Midbrain (tissue), 1 donor: ENCODE measurements at regions not wholly inside any gene's neighbourhood (a gene's known extent, or its start where the extent isn't known, plus 50 kb on each side); places are given as distances from the start of the nearest gene placed in this dataset.

Source experiments
- DNase-seq: peaks from one replicate; lab custom pipeline; 2025; lab: John Stamatoyannopoulos, UW

DNA sequence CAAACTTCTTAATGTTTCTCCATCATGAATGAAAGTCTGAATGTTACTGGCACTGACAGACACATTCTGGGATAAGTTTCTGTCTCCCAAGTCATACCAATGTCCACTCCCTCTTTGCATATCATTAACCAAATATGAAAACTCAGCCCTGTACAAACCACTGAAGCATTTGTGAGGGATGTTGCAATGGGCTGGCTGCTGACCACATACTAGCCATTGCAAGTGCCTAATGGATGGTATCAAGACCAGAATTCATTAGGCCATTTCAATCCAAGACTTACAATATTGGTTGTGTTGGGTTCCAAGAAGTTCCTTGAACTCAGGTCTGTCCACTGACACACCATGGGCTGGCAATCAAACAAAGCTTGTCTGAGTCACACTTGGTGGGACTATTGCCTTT, 73.8 kb downstream of the CBLN2 start:
- no peak for DNase-seq

DNA sequence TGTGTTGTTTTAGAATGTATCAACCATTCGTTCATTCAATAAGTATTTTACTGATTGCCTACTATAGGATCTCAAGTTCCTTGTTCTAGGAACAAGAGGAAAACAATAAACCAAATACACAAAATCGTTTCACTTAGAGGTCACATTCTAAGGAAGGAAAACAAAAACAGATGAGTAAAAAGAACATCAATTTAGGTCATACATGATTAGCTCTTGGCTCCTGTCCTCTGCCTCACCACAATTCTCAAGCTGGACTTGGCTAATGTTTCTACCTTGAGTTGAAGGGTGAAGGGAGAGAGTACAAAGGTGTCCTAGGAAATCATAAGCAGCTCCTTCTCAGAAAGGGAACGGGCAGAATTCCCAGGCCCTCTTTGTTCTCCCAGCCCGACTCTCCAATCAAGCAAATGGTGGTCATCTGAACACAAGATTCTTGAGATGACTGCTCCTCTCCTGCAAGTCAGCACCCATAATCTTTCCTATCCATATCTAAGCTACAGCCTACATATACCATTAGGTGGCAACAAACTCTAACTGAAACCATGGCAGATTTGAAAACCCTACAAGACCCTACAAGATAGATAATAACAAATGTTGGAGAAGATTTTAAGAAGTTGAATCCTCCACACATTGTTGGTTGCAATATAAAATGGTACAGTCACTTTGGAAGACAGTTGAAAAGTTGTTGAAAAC, 76.0 kb downstream of the CBLN2 start:
- DNase-seq: no peak

DNA sequence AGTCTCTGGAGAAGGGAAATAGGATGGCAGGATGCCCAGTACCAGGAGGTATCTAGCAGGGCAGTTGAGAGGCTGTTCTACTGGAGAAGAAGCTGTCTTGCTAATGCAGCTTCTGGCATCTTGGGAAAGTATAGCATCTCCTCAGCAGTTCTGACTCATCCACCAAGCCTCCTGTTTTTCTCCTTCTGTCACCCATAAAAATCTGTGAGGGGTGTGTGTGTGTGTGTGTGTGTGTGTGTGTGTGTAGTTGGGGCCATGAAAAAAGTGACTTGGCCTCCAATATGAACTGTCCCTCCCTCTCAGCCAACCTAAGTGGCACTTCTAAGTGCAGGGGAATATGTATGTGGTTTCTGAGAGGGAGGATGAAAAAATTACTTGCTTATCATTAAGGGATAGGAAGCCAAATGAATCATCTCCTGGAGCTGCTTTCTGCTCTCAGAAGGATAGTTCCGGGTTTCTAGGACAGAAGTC, 83.9 kb downstream of the CBLN2 start:
- no peak for DNase-seq

DNA sequence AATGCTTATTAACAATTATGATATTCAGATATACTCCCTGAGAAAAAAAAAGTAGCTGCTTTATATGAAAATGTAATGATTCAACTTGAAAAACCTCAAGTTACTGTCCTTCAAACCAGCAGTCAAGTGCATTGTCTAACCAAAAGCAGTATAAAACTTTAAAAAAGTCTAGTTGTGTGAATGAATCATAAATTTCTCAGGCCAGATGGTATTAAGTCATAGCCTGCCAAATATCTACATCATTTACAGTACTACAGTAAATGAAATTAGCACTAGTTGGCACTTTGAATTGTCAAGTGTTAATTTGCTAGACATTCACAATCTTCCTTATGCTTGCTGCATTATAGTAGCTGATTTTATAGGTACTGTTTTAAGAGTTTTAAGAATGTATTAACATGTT, 85.9 kb downstream of the CBLN2 start:
- no peak for DNase-seq

DNA sequence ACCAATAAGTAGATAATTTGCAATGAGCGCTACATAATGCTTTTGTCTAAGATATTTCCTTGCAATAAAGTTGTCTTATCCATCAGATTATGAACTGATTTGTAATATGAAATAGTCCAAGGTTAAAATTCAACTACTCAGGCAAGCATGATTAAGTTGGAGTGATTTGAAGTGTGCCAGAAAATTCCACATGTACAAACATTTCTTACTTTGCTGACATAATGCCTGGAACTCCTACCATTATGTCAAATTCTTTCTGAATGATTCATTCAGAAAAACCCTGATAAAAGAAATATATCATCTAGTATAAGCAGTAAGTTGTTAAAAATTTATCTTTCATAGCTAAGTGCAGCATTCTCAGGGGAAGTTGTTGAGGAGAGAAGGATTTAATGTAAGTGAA, 87.3 kb downstream of the CBLN2 start:
- no peak for DNase-seq

DNA sequence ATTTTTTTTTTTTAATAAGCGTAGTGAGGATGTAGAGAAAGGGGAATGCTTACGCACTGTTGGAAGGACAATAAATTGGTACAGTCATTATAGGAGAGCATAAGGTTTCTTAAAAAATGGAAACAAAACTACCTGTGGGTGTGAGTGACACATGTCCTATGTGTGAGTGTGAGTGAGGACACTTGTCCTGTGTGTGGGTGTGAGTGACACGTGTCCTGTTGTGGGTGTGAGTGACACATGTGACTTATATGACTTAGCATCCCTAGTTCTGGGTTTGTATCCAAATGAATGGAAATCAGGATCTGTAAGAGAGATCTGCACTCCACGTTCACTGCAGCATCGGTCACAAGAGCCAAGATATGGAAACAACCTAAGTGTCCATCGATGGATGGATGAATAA, 91.8 kb downstream of the CBLN2 start:
- DNase-seq: no peak

DNA sequence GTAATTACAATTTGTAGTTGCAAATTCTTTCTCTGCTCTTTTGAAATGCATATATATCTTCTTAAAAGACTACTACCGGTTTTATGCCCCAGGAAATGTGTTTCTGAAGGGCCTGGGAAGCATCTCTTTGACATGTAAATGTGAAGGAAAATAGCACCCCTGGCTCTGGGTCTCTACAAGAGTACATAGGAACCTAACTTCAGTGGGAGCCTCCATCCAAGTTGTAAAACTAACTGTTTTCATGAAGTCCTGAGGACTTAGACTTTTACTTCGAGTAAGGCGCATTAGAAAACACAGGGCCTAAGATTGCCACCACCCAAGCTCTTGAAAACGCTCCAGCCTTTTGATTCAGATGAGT, 99.4 kb downstream of the CBLN2 start:
- DNase-seq: no peak

DNA sequence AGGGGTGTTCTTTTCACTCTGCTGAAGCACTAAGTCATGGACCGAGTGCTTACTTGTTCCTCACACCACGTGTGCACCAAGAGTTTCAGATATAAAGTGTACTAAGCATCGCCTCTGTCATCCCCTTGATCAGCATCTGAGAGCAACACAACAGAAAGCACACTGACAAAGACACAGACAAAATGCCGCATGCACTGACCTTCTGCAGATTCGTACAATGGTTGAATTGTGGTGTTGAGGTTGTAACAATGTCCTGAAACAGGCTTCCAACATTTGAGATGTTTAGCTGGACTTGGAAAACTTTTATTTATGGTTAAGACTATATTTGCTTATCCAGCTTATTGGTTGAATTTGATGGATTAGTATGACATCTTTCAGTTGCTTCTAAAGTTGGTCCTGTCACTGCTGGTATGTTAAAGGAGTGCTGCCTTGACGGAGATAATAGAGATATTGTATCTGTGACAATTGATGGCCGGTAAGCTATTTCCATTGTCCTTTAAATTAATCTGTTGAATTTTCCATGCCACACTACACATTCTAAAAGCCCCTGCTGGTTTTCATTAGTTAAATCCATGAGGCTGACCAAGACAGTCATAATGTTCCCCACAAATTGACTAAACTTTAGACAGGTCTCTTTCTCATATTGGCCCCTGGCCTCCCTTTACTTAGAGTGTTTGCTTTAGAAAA, 99.9 kb downstream of the CBLN2 start:
- DNase-seq: no peak

DNA sequence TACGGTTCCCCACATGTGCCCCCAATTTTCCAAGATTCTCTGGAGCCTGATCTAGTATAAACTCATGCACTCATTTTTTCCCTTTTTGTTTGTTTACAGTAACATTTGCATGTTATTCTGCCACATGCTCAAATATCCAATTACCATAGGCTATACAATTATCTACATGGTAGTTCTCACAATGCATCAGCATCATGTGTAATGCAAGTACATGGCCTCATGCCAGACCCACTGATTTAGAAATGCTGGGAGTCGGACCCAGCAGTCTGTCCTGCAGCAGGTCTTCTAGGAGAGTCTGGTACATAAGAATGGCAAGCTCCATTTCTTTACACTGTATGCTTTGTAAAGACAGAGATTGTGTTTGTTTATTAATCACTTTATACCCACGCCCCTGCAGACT, 107.7 kb downstream of the CBLN2 start:
- DNase-seq: no peak

DNA sequence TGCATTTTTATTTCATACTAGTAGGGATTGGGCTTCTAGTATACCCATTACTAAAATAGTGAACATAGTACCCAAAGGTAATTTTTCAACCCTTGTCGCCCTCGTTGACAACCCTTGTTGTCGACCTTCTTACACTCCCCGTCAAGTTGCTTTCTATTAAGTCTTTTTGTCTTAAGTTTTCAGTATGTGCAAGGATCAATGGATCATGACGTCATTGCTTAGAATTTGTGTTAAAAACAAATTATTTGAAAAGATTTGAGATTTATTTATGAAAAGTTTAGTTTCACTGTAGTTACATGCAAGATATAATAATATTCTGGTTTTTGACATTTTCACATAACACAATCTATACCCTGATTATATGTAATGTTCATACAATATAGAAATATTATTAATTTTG, 110.4 kb downstream of the CBLN2 start:
- DNase-seq: no peak

DNA sequence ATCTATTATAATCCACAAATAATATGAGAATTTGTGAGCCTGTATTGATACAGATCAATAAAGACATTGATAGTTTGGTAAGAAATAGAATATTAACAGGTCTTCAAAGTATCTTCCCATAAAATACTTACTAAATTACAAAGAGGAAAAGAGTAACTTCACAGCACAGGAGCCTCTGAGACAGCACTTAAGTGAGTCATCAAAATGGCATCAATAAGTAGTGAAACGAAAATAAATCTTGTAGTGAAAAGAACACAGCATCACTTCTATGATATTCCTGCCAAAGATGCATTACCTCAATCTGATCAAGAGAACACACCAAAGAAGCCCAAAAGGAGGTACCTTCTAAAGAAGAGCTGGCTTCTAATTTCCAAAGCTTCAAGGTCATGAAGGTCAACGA, 116.4 kb downstream of the CBLN2 start:
- no peak for DNase-seq

DNA sequence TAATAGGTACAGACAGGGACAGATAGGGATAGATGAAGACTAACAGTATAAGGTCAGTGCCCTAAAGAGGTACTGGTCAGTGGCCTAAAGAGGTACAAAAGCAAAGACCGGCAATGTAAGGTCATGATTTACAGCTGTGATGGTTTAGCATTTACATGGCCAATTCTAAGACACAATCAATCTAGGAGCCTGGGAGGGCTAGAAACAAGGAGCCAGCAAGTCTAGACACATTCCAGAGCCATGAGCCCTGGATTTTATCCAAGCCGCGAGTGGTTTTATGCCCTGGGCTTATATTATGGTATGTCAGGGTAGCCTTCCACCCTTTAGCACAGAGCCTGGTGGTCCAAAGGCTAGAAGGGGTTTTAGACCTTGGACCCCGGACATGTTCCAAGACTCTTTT, 124.2 kb downstream of the CBLN2 start:
- no peak for DNase-seq

DNA sequence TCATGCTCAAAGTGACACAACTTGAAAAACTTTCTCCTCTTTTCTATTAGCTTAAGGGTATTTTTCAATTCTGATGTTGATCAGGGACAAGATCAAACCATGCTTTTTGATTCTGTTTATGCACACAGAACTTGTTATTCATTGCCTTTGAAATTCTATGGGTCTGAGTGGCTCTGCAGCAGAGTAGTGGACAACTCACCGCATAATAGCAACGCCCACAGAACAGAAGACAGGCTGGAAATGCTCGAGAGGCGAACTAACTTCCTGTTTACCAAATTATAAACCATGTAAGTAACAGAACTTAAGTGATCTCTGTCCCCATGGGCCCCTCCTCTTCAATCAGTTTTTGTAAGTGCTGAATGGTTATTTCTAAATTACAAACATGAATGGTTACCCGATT, 131.2 kb downstream of the CBLN2 start:
- no peak for DNase-seq

DNA sequence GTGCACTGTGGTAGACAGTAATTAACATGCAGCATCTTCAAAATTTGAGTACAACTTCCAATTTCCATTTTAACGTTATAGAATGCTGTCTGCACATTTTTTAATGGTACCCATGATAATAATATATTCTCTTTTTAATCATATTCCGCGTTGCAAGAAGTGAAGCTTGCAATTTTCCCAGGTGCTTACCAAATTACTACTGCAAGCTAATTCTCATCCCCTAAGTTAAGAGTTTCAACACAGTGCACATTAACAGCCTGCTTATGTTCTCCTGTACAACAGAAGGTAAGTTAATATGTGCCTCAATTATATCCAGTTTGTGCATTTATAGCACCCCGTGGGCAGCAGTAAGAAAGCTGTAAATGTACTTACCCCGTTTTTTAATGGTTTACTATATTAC, 132.9 kb downstream of the CBLN2 start:
- DNase-seq: no peak

DNA sequence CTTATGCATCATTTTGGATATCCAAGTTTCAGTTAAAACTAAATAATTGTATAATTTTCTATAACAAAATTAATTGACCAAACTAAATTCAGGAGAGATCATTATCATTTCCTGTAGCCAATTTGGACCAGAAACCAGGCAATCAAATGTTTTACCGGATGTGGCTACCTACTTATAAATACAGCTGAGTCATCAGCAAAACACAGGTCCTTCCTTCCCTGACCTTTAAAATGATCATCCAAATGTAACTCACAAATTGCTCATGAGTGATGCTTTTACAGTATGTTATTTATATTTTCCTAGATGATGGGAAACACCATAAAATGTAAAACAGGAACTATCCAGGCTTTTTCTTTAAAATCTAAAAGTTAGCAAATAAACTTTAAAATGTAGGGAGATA, 133.7 kb downstream of the CBLN2 start:
- DNase-seq: no peak

DNA sequence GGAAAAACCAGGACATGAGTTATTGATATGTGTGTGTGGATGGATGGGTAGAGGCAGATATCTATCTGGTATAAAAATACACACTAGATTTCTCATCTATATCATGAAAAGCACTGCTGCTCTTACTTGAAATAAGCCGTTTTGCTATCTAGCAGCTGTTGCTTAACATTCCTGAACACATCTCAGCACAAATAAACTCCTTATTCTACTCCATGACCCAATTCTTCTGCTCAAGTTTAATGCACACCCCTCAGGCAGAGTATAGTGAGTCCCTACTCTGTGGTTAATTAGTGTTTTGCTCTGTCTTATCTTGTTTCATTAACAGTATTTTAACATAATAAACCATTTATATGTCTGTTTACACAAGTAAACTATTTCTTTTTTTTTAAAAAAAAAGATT, 134.2 kb downstream of the CBLN2 start:
- DNase-seq: no peak

DNA sequence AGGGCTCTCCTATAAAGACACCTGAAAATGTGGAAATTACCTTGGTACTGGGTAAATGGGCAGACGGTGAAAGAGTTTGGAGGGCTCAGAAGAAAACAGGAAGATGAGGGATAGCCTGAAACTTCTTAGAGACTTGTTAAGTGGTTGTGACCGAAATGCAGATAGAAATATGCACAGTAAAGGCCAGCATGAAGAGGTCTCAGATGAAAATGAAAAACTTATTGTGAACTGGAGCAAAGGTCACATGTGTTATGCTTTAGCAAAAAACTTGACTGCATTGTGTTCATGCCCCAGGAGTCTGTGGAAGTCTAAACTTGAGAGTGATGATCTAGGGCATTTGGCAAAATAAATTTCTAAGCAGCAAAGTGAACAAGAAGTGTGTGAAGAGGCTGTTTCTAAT, 137.1 kb downstream of the CBLN2 start:
- no peak for DNase-seq

DNA sequence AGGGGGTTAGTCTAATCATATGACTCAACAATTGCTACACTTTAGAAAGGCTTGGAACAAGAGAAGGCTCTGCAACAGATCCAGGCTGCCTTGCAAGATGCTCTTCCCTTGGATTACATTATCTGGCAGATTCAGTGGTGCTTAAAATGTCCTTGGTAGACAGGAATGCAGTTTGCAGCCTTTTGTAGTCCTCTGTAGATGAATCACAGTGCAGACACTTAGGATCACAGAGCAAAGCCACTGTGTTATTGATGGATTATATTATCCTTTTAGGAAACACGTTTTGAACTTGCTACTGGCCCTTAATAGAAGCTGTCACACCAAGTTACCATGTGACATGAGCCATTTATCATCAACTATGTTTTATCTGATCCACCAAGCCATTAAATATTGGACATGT, 152.2 kb downstream of the CBLN2 start:
- no peak for DNase-seq

DNA sequence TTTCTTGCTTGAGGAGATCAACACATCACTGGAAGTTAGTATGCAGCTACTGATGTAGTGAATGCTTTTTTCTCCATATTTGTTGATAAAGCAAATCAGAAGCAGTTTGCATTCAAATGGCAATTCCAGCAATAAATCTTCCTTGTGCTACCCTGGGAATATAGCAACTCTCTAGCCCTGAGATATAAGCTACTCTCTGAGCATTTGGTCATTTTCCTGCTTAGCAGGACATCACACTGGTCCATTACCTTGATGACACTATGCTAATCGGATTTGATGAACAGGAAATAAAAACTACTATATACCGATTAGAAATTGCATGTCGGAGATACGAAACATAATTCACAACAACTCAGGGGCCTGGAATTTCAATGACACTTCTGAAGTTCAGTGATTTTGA, 152.7 kb downstream of the CBLN2 start:
- DNase-seq: no peak

DNA sequence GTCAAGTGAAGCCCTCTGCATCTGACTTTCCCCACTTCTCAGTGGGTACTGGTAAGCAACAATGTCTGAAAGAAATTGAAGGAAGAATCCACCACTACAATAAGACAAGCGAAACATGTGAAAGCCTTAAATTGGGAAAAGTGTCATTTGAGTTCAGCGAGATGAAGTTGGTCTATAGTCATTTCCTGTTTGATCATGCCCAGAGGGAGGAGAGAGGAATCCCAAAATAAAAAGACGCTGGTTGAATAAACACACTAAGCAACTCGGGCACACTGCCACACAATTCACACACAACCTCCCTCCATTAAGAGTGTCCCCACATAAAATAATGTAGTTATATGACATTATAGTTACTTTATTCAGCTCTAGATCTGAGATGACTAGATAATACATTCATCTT, 166.1 kb downstream of the CBLN2 start:
- no peak for DNase-seq

DNA sequence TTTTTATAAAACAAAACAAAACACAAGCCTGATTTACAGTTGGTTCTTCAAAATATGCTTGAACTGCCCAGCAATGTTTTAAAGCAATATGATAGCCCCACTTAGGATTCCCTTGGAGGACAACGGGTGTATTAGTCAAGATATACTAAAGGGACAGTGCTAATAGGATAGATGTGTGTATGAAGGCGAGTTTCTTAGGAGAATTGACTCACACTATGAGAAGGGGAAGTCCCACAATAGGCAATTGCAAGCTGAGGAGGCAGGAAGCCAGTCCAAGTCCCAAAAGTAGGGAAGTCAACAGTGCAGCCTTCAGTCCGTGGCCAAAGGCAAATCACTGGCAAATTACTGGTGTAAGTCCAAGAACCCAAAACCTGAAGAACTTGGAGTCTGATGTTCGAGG, 167.9 kb downstream of the CBLN2 start:
- DNase-seq: no peak

DNA sequence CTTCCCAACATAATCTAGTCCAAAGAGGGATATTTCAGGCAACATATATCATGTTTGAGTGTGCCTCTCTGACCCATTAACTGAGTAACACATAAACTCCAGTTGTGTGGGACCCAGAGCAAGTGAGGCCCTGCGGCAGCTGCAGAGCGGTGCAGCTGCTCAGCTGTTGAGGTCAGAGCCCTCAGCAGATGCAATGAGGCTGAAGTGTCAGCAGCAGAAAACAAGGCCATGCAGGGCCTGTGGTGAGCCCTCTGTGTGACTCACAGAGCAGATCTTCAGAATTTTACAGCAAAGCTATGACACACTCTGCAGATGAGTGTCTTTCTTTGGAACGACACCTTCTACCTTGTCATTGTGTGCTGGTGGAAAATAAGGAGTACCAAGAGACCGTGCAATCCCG, 168.5 kb downstream of the CBLN2 start:
- no peak for DNase-seq

DNA sequence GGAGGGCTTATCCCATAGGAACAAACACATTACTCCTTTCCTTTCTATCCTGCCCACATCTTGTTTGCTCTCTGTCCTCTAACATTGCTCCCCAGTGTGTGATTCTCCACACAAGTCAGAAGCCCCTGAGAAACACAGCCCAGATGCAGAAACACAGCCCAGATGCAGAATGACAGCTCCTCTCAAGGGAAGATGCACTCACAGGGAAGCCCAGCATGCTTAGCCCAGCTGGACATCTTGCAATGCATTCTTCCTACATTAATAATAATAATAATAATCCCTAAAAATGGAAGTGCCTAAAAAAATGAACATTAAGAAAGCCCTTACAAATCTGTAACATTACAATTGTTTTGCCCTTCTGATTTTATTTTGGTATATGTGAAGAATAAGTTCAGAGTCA, 172.1 kb downstream of the CBLN2 start:
- no peak for DNase-seq

DNA sequence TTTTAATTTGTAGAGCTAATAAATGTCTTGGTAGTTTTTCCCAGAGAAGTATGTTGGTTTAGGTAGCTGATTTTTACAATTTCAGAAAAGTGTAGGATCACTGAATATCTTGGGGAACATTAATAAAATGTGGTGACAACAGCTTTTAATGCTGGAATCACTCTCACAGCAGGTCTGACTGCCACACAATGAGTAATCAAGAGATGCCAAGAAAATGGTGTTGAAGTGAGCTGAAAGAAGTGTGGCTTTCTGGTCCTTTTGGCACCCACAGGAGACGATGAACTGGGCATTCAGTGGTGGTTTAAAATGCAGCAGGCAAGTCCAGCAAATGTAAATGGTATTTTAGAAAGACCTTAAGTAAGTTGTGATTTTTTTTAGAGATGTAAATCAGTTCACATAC, 175.8 kb downstream of the CBLN2 start:
- DNase-seq: no peak
